ENCODE measurements at regions not wholly inside any gene's neighbourhood (a gene's known extent, or its start where the extent isn't known, plus 50 kb on each side); places are given as distances from the start of the nearest gene placed in this dataset.

- no peak for DNase-seq (ENCODE audit: low spot score)
These were observed 223.0 kb downstream of the AHR start for GRCh38 chr7:17521437-17521836.

GRCh38 chr7:17523813-17524739 is 225.6 kb downstream of the AHR start:
- no peak for DNase-seq (ENCODE audit: low spot score)

- no peak for DNase-seq (ENCODE audit: low spot score)
These were observed 226.3 kb downstream of the AHR start for GRCh38 chr7:17524746-17525145.

- DNase-seq (ENCODE audit: low spot score) = no peak
These were observed 228.2 kb downstream of the AHR start for GRCh38 chr7:17526621-17527020.

GRCh38 chr7:17528636-17529035 is 230.2 kb downstream of the AHR start:
- no peak for DNase-seq (ENCODE audit: low spot score)

- no peak for DNase-seq (ENCODE audit: low spot score)
These were observed 231.8 kb downstream of the AHR start for GRCh38 chr7:17530244-17530643.

- DNase-seq (ENCODE audit: low spot score) = no peak
These were observed 232.4 kb downstream of the AHR start for GRCh38 chr7:17530741-17531421.

GRCh38 chr7:17532861-17533404 is 234.5 kb downstream of the AHR start:
- DNase-seq (ENCODE audit: low spot score) = peak; percentile 52

GRCh38 chr7:17534348-17534747 is 235.9 kb downstream of the AHR start:
- DNase-seq (ENCODE audit: low spot score) = no peak

- no peak for DNase-seq (ENCODE audit: low spot score)
These were observed 237.3 kb downstream of the AHR start for GRCh38 chr7:17535776-17536175.

- no peak for DNase-seq (ENCODE audit: low spot score)
These were observed 245.9 kb downstream of the AHR start for GRCh38 chr7:17544401-17544800.

GRCh38 chr7:17545348-17545747 is 246.9 kb downstream of the AHR start:
- DNase-seq (ENCODE audit: low spot score) = no peak

GRCh38 chr7:17546189-17546588 is 247.7 kb downstream of the AHR start:
- DNase-seq (ENCODE audit: low spot score) = no peak

GRCh38 chr7:17546592-17546991 is 248.1 kb downstream of the AHR start:
- DNase-seq (ENCODE audit: low spot score) = no peak

- no peak for DNase-seq (ENCODE audit: low spot score)
These were observed 249.7 kb downstream of the AHR start for GRCh38 chr7:17548014-17548653.

GRCh38 chr7:17549406-17549805 is 251.0 kb downstream of the AHR start:
- DNase-seq (ENCODE audit: low spot score) = no peak

GRCh38 chr7:17552373-17552772 is 253.9 kb downstream of the AHR start:
- no peak for DNase-seq (ENCODE audit: low spot score)

GRCh38 chr7:17552952-17553351 is 254.5 kb downstream of the AHR start:
- no peak for DNase-seq (ENCODE audit: low spot score)

GRCh38 chr7:17554341-17555015 is 256.0 kb downstream of the AHR start:
- no peak for DNase-seq (ENCODE audit: low spot score)

GRCh38 chr7:17556247-17556956 is 257.9 kb downstream of the AHR start:
- no peak for DNase-seq (ENCODE audit: low spot score)

- DNase-seq (ENCODE audit: low spot score) = no peak
These were observed 258.8 kb downstream of the AHR start for GRCh38 chr7:17557251-17557671.
